ENCODE measurements at regions not wholly inside any gene's neighbourhood (a gene's known extent, or its start where the extent isn't known, plus 50 kb on each side); places are given as distances from the start of the nearest gene placed in this dataset.

DNA sequence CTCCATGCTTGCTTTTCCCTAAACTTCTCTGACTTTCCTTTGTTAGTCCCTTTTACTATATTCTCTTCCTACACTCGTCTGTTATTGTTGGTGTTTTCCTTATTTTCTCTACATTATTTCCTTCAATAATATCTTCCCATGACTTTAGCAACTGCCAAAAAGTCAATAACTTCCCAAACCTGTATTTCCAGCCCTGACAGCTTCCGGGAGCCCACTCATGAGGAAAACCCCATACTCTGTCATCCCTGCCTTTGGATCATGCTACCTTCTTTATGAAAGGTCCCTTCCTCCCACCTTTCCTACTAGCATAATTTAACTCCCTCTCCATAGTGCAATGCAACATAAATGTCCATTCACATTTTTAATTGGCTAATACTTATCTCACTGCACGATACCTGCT is 144.0 kb upstream of the CDH6 start:
- intact Hi-C loops (cut with micrococcal nuclease): no loop called here

GRCh38 chr5:31048282-31049270 is 144.9 kb upstream of the CDH6 start:
- intact Hi-C loops (cut with micrococcal nuclease): no loop called here

- intact Hi-C loops (cut with micrococcal nuclease): no loop called here
Observed at GRCh38 chr5:31047621-31048020, 145.9 kb upstream of the CDH6 start.

GRCh38 chr5:31047007-31047406 is 146.5 kb upstream of the CDH6 start:
- intact Hi-C loops (cut with micrococcal nuclease): no loop called here

DNA sequence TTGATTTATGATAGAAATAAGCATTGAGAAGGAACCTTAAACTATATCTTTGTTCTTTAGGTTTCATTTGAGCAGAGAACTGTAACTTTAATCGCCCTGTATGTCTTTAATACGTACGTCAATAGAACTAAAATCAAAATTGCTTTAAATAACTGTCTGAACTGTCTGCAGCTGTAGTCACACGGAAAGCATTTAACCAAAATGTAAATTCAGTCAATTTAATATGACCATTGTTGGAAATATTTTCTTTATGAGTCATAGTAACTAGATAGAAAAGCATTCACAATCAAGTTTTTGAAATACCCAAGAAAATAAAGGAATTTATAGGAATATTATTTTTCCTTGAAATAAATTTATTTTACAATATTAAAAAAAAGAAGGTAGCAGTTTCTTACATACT is 157.1 kb upstream of the CDH6 start:
- intact Hi-C loops (cut with micrococcal nuclease): no loop called here

DNA sequence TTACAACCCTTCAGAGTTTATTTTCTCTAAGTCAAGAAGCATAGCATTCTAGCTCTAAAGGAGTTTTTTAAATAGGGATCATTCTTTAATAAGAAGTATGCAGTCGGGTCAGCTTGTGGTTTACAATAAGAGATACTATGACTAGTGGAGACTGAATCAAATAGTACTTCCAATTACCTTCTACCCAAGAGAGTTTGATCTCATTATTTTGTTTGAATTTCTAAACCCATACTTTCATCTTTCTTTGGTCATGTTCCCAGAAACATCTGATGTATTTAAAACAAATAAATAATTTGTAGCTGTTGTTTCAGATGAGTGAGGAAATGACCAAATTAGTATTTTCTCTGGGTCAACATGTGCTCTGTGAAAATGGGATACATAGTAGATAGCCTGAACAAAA is 160.2 kb upstream of the CDH6 start:
- intact Hi-C loops (cut with micrococcal nuclease): no loop called here

DNA sequence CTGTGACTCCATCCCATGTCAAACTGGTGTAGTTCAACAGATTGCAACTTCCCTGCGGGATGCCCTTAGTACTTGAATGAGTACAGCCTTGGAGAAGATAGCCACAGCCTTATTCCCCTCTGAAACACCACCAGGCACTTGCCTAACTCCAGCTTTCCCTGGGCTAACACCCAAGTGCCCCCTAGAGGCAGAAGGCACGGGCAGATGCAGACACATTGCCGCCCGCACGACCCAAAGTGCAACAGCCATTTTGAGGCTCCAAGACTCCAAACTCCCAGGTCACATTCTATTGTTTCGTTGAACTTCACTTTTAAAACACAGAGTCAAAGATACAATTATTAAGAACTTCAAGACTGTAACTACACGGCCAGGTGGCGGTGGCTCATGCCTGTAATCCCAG is 163.6 kb upstream of the CDH6 start:
- intact Hi-C loops (cut with micrococcal nuclease): no loop called here

- intact Hi-C loops (cut with micrococcal nuclease): no loop called here
Observed at GRCh38 chr5:31027721-31028120, 165.8 kb upstream of the CDH6 start.

DNA sequence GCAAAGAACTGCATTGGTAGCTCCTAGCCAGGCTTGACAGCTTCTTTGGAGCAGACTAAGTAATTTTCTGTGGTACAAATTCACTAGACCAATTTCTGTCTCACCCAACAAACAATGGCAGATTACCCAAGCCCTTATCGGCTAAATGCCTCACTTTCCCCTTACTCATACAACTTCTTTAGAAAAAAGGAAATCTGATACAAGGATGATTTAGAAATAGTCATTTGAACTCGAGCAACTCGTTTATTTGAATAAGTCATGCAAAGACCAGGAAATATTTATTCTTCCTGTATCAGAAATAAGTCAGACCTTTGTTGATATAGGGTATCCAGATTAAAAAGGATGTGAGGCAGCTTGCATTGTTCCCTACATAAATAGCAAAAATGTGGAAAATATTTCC is 170.4 kb upstream of the CDH6 start:
- intact Hi-C loops (cut with micrococcal nuclease): no loop called here

GRCh38 chr5:31021181-31021624 is 172.3 kb upstream of the CDH6 start:
- intact Hi-C loops (cut with micrococcal nuclease): no loop called here

- intact Hi-C loops (cut with micrococcal nuclease): no loop called here
Observed at GRCh38 chr5:31008231-31008630, 185.3 kb upstream of the CDH6 start.

GRCh38 chr5:31007672-31008071 is 185.8 kb upstream of the CDH6 start:
- intact Hi-C loops (cut with micrococcal nuclease): no loop called here

DNA sequence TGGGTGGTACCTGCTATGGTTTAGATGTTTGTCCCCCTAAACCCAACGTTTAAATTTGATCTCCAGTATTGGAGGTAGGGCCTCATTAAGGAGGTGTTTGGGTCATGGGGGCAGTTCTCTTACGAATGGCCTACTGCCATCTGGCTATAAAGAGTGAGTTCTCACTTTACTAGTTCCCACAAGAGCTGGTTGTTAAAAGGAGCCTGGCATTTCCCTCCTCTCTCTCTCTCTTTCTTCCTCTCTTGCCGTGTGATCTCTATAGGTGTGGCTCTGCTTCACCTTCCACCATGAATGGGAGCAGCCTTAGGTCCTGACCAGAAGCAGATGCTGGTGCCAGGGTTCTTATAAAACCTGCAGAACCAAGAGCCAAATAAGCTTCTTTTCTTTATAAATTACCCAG is 193.2 kb upstream of the CDH6 start:
- intact Hi-C loops (cut with micrococcal nuclease): no loop called here

- intact Hi-C loops (cut with micrococcal nuclease): no loop called here
Observed at GRCh38 chr5:30997681-30998080, 195.8 kb upstream of the CDH6 start.

DNA sequence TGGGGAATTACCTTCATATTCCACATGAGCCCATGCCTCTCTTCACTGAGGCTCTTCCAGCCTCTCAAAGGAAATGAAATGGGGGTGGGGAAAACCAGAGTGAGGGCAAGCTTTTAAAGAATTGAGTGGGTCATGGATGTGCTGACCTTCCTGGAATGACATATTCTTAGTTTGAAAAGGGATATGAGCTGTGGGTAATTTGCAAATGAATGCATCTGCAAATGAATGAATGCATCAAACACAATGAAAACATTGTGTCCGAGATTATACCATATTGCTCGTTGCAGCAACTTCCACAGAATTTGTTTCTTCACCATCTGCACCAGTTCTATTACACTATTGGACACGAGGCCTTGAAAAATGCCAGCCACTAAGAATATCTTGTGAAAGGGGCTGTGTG is 198.6 kb upstream of the CDH6 start:
- intact Hi-C loops (cut with micrococcal nuclease): no loop called here

DNA sequence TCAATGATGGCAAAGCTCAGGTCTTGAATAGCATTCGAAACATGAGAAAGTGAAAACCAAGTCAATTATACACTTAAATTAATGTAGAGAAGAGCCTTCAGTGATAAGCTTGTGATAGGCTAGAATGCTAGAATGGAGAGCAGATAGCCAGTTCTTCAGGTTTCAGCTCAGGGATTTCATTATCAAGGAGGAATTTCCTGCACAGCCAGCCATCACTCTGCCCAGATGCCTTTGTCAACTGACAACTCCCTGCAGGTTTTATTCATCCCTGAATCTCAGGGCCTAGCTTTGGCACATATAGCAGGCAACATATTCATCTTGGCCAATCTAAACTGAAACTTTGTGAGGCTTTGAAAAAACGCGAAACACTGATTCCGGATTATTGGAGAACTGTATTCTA is 199.3 kb upstream of the CDH6 start:
- intact Hi-C loops (cut with micrococcal nuclease): no loop called here

DNA sequence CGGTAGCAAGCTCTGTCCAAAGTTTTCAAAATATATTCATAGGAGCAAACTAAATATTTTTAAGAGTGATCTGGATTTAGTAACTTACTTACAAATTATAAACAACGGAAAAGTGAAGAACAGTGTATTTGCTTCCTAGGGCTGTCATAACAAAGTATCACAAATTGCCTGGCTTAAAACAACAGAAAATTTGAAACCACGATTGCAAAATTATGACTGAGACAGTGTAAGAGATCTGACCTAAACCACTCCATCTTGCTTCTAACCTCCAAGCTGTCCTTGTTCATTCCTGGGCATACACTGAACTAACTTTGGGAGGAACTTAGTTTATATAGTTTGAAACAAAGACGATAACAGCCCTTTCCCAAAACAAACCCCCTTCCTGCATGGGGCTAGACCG is 202.0 kb upstream of the CDH6 start:
- intact Hi-C loops (cut with micrococcal nuclease): no loop called here

DNA sequence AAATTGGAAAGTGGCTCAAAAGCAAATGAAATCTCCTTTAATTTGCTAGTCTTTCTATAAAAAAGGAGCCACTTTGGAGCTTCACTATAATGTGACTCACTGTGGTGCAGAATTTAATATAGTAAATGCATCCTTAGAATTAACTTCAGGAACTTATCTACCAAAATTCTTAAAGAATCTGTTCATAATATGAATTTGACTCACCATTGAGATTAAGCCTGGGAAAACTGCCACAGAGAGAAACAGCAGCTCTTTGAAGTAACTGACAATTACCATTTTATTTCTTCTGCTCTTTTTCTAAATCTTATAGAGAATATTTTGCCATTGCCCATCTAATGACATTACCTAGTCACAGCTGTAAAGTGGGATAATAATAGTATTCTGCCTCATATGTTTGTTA is 211.9 kb upstream of the CDH6 start:
- intact Hi-C loops (cut with micrococcal nuclease): no loop called here

GRCh38 chr5:30968971-30969370 is 224.5 kb upstream of the CDH6 start:
- intact Hi-C loops (cut with micrococcal nuclease): no loop called here

- intact Hi-C loops (cut with micrococcal nuclease): no loop called here
Observed at GRCh38 chr5:30960036-30960435, 233.4 kb upstream of the CDH6 start.

DNA sequence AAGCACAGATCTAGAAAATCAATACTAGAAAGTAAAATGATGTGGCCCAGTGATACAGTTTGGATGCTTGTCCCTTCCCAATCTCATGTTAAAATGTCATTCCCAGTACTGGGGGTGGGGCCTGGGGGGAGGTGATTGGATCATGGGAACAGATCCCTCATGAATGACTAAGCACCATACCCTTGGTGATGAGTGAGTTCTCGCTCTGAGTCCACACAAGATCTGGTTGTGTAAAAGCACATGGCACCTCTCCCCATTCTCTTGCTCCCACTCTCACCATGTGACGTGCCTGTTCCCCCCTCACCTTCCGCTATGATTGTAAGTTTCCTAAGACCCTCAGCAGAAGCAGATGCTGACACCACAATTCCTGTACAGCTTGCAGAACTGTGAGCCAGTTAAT is 234.2 kb upstream of the CDH6 start:
- intact Hi-C loops (cut with micrococcal nuclease): no loop called here

GRCh38 chr5:30957591-30957990 is 235.9 kb upstream of the CDH6 start:
- intact Hi-C loops (cut with micrococcal nuclease): no loop called here

- intact Hi-C loops (cut with micrococcal nuclease): no loop called here
Observed at GRCh38 chr5:30956251-30956650, 237.2 kb upstream of the CDH6 start.

Measured in T-helper 1 cell treated with Interleukin-12 subunit alpha and Interleukin-12 subunit beta and Interleukin-4 antibody, amounts not matched to agents 30 ng/mL and 1 ng/mL, for 36 hours (primary cell).